ENCODE measurements at regions not wholly inside any gene's neighbourhood (a gene's known extent, or its start where the extent isn't known, plus 50 kb on each side); places are given as distances from the start of the nearest gene placed in this dataset.

- DNase-seq (ENCODE audit: low spot score) (no peak), ATAC-seq (no peak)
- TF ChIP-seq ZNF121 (CRISPR knock-in tag; IDR thresholded peaks at IDR 0.05) (no peak), USF2 (CRISPR knock-in tag; IDR thresholded peaks at IDR 0.05) (no peak), MAX (CRISPR knock-in tag; IDR thresholded peaks at IDR 0.05) (no peak), ZNF138 (CRISPR knock-in tag; conservative IDR thresholded peaks at IDR 0.05) (no peak), USF1 (CRISPR knock-in tag; IDR thresholded peaks at IDR 0.05) (no peak), SMAD4 (CRISPR knock-in tag; IDR thresholded peaks at IDR 0.05) (no peak), CBFB (CRISPR knock-in tag; IDR thresholded peaks at IDR 0.05; ENCODE audit: low read depth) (no peak)
- POLR2A ChIA-PET: no interaction called here
- Mint-ChIP-seq H3K36me3 (no peaks in the 10 kb centered on the region), H3K27ac (no peak overlapping the region), H3K27me3 (ENCODE audit: low read depth) (no peaks in the 10 kb centered on the region; the same call in 1 of the 2 replicates), H3K9me3 (peaks cover 10% of the 10 kb centered on the region), H3K4me3 (no peak overlapping the region), H3K4me1 (peaks cover 6% of the 10 kb centered on the region)
- CTCF ChIA-PET: interaction anchor here (0.9 kb wide), 1 partner anchor 112 kb away, joined by 4 read pairs; the partner anchor contains the start of gene GOSR1
Observed at GRCh38 chr17:30589431-30589830, 112.2 kb downstream of the GOSR1 start.

- no peaks in the 10 kb centered on the region; the same call in 1 of the 2 replicates for H3K27me3 Mint-ChIP-seq (ENCODE audit: low read depth)
- H3K4me3 Mint-ChIP-seq: no peak overlapping the region
- DNase-seq (ENCODE audit: low spot score) (no peak), ATAC-seq (no peak)
- CTCF ChIA-PET: no interaction called here
- POLR2A ChIA-PET: no interaction called here
- no peaks in the 10 kb centered on the region for H3K36me3 Mint-ChIP-seq
- H3K9me3 Mint-ChIP-seq: peaks cover 10% of the 10 kb centered on the region
- H3K4me1 Mint-ChIP-seq: peaks cover 3% of the 10 kb centered on the region; the same call in 1 of the 2 replicates
- no peak overlapping the region for H3K27ac Mint-ChIP-seq
- no peak for TF ChIP-seq CREM (CRISPR knock-in tag; IDR thresholded peaks at IDR 0.05)
- TF ChIP-seq MXD4 (CRISPR knock-in tag; IDR thresholded peaks at IDR 0.05; ENCODE audit: borderline replicate concordance): no peak
- no peak for TF ChIP-seq ZBTB43 (CRISPR knock-in tag; IDR thresholded peaks at IDR 0.05)
Observed at GRCh38 chr17:30588798-30589247, 111.6 kb downstream of the GOSR1 start.

GRCh38 chr17:30586818-30587595 lies 109.8 kb downstream of the GOSR1 start:
- DNase-seq (ENCODE audit: low spot score) (no peak), ATAC-seq (no peak)
- no peak overlapping the region for H3K27ac Mint-ChIP-seq
- H3K36me3 Mint-ChIP-seq: no peaks in the 10 kb centered on the region
- ChIA-PET CTCF (no interaction called here), POLR2A (no interaction called here)
- H3K4me3 Mint-ChIP-seq: no peak overlapping the region
- peaks cover 10% of the 10 kb centered on the region for H3K9me3 Mint-ChIP-seq
- peaks cover 5% of the 10 kb centered on the region for H3K4me1 Mint-ChIP-seq
- no peaks in the 10 kb centered on the region; the same call in 1 of the 2 replicates for H3K27me3 Mint-ChIP-seq (ENCODE audit: low read depth)
- TF ChIP-seq HMGA2 (CRISPR knock-in tag; IDR thresholded peaks at IDR 0.05) (no peak), ERG (CRISPR knock-in tag; IDR thresholded peaks at IDR 0.05) (no peak), STAT6 (CRISPR knock-in tag; conservative IDR thresholded peaks at IDR 0.05; ENCODE audit: low read depth) (no peak), E2F1 (CRISPR knock-in tag; IDR thresholded peaks at IDR 0.05) (no peak), FOXP1 (CRISPR knock-in tag; IDR thresholded peaks at IDR 0.05; ENCODE audit: borderline replicate concordance) (no peak), ARID4B (CRISPR knock-in tag; IDR thresholded peaks at IDR 0.05; ENCODE audit: borderline replicate concordance) (no peak), ZNF263 (CRISPR knock-in tag; IDR thresholded peaks at IDR 0.05; ENCODE audit: low read depth) (no peak)

Measured in WTC11 (cell line).